ENCODE measurements at regions not wholly inside any gene's neighbourhood (a gene's known extent, or its start where the extent isn't known, plus 50 kb on each side); places are given as distances from the start of the nearest gene placed in this dataset.
"Not testable (repeated sequence)": the region's sequence is repeated elsewhere in the genome, so short reads cannot be mapped to it uniquely, and the experiment has no call there.

- not testable (repeated sequence) for TF ChIP-seq CTCF (conservative IDR thresholded peaks at IDR 0.05 in 1 of 2, IDR thresholded peaks at IDR 0.05 in 1 of 2; ENCODE audit: extremely low read depth in 1 of 2, insufficient read depth in 1 of 2, low read depth in 1 of 2, low read length in 2 of 2); EZH2 (IDR thresholded peaks at IDR 0.05; ENCODE audit: borderline replicate concordance, low read length)
Measured at GRCh38 chr17:64795342-64795741, 123.9 kb downstream of the LRRC37A3 start.

Data from mammary epithelial cell (primary cell).